ENCODE measurements at regions not wholly inside any gene's neighbourhood (a gene's known extent, or its start where the extent isn't known, plus 50 kb on each side); places are given as distances from the start of the nearest gene placed in this dataset.

DNA sequence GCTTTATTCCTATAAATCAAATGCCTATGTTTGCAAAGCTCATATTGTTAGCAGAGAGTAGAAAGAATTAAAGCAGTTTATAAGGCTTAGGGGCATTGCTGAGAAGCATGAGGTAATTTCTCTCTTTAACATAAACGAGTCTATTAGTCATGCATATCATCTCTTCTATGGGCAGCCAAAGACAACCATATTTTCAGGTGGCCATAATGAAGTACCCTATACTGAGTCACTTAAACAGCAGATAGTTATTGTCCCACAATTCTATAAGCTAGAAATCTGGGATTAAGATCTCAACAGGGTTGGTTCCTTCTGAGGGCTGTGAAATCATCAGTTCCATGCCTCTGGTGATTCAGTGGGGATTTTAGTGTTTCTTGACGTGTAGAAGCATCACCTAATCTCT is 277.5 kb downstream of the NR4A2 start:
- ChIA-PET CTCF (ENCODE audit: low intra/inter-chr PET ratio) (no interaction called here), POLR2A (no interaction called here)
- no peaks in the 10 kb centered on the region for H3K36me3 ChIP-seq (ENCODE audit: control insufficient read depth, insufficient read depth, low read length)
- H3K4me2 ChIP-seq (ENCODE audit: insufficient read depth, low read length): no peak overlapping the region
- no peaks in the 10 kb centered on the region for H3K79me2 ChIP-seq (ENCODE audit: control insufficient read depth, insufficient read depth, low read length)
- BruUV-seq (replicated peaks): no TSS peak
- TF ChIP-seq ZNF121 (CRISPR knock-in tag; conservative IDR thresholded peaks at IDR 0.05) (no peak), ZNF146 (CRISPR knock-in tag; IDR thresholded peaks at IDR 0.05; ENCODE audit: unreplicated experiment) (no peak), DMBX1 (CRISPR knock-in tag; IDR thresholded peaks at IDR 0.05; ENCODE audit: borderline replicate concordance) (no peak), ZNF668 (CRISPR knock-in tag; IDR thresholded peaks at IDR 0.05) (no peak), CCNT2 (IDR thresholded peaks at IDR 0.05; ENCODE audit: borderline replicate concordance, extremely low read depth, insufficient read length, low read depth, low read length) (no peak), POLR3G (IDR thresholded peaks at IDR 0.05; ENCODE audit: extremely low read depth, insufficient read length, insufficient replicate concordance) (no peak), ZNF778 (CRISPR knock-in tag; IDR thresholded peaks at IDR 0.05) (no peak), POLR2H (tag; IDR thresholded peaks at IDR 0.05; ENCODE audit: low read depth) (no peak), ZNF445 (CRISPR knock-in tag; IDR thresholded peaks at IDR 0.05; ENCODE audit: low read depth) (no peak), ARNT (IDR thresholded peaks at IDR 0.05) (no peak), ATF7 (IDR thresholded peaks at IDR 0.05) (no peak), SMC3 (conservative IDR thresholded peaks at IDR 0.05; ENCODE audit: insufficient read depth, low read depth, low read length) (no peak), NR3C1 (CRISPR knock-in tag; IDR thresholded peaks at IDR 0.05) (no peak)
- TF ChIP-seq, protein P1, sequence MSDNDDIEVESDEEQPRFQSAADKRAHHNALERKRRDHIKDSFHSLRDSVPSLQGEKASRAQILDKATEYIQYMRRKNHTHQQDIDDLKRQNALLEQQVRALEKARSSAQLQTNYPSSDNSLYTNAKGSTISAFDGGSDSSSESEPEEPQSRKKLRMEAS (CRISPR knock-in tag; IDR thresholded peaks at IDR 0.05): no peak
- TF ChIP-seq, protein P2, sequence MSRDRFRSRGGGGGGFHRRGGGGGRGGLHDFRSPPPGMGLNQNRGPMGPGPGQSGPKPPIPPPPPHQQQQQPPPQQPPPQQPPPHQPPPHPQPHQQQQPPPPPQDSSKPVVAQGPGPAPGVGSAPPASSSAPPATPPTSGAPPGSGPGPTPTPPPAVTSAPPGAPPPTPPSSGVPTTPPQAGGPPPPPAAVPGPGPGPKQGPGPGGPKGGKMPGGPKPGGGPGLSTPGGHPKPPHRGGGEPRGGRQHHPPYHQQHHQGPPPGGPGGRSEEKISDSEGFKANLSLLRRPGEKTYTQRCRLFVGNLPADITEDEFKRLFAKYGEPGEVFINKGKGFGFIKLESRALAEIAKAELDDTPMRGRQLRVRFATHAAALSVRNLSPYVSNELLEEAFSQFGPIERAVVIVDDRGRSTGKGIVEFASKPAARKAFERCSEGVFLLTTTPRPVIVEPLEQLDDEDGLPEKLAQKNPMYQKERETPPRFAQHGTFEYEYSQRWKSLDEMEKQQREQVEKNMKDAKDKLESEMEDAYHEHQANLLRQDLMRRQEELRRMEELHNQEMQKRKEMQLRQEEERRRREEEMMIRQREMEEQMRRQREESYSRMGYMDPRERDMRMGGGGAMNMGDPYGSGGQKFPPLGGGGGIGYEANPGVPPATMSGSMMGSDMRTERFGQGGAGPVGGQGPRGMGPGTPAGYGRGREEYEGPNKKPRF (IDR thresholded peaks at IDR 0.05; ENCODE audit: low read depth, low read length): no peak
- TF ChIP-seq, protein P3, sequence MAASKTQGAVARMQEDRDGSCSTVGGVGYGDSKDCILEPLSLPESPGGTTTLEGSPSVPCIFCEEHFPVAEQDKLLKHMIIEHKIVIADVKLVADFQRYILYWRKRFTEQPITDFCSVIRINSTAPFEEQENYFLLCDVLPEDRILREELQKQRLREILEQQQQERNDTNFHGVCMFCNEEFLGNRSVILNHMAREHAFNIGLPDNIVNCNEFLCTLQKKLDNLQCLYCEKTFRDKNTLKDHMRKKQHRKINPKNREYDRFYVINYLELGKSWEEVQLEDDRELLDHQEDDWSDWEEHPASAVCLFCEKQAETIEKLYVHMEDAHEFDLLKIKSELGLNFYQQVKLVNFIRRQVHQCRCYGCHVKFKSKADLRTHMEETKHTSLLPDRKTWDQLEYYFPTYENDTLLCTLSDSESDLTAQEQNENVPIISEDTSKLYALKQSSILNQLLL (CRISPR knock-in tag; IDR thresholded peaks at IDR 0.05; ENCODE audit: borderline replicate concordance): no peak
- DNase-seq (ENCODE audit: extremely low read depth in 1 of 4, low spot score in 3 of 4) (no peak), FAIRE-seq (no peak), ATAC-seq (no peak)
- no peaks in the 10 kb centered on the region for H3K4me1 ChIP-seq (replicated peaks in 1 of 2; ENCODE audit: control insufficient read depth in 2 of 2, insufficient read depth in 2 of 2, low read length in 2 of 2)
- no peaks in the 10 kb centered on the region; the same call in 1 of the 2 replicates for H3K9me3 ChIP-seq (replicated peaks; ENCODE audit: control insufficient read depth, insufficient read depth, low read depth, low read length)
- H3K4me3 ChIP-seq: no peak overlapping the region
- no peak overlapping the region for H3K27ac ChIP-seq (ENCODE audit: extremely low read depth, low read depth, low read length)
- H4K20me1 ChIP-seq (replicated peaks; ENCODE audit: control insufficient read depth, insufficient read depth, low read length): no peaks in the 10 kb centered on the region
- no peak overlapping the region for H2AFZ ChIP-seq (ENCODE audit: low read depth, low read length)
- in situ Hi-C loops (cut with MboI) (no loop called here), intact Hi-C loops (cut with micrococcal nuclease) (no loop called here)
- no peaks in the 10 kb centered on the region for H3K9me1 ChIP-seq (ENCODE audit: control insufficient read depth, insufficient read depth, low read length)
- no peaks in the 10 kb centered on the region for H3K27me3 ChIP-seq (ENCODE audit: control insufficient read depth in 2 of 2, insufficient read depth in 2 of 2, low read length in 2 of 2)
- H3K9ac ChIP-seq (ENCODE audit: insufficient read depth in 1 of 2, low read depth in 2 of 2, low read length in 2 of 2): no peak overlapping the region
- 8% methylated on average over 2 of the region's 2 CpGs for WGBS (ENCODE audit: insufficient coverage, low coverage, missing lambda C conversion rate)

Data from K562 (cell line).